MCF 10A (cell line): ENCODE measurements at regions not wholly inside any gene's neighbourhood (a gene's known extent, or its start where the extent isn't known, plus 50 kb on each side); places are given as distances from the start of the nearest gene placed in this dataset.

ENCODE experiments used
- BruUV-seq: library from RNA; stranded (reverse); fragments of 400-500 nt; replicated peaks from 2 replicates; lab custom pipeline; 2021; lab: Mats Ljungman, UMichigan
- CTCF ChIA-PET: fragments of 300-600 bp; sonication (Branson Sonifier 250); formaldehyde crosslinking; extraction: SDS; loops from one replicate; lab custom pipeline; 2021; ENCODE audit warnings: antibody characterized with exemption, inconsistent platforms; lab: Yijun Ruan, JAX
- POLR2A ChIA-PET: fragments of 300-600, 350-650 bp; sonication (Branson Sonifier 250); formaldehyde crosslinking; extraction: SDS; loops from one replicate; lab custom pipeline; 2020; ENCODE audit warnings: antibody characterized with exemption, inconsistent platforms; lab: Yijun Ruan, JAX
- DNase-seq: peaks from one replicate; pipeline ENCODE4 v3.0.0-alpha.2; 2018; ENCODE audit not compliant: unreplicated experiment
- H3K27ac Mint-ChIP-seq: one replicate; pipeline ENCODE4 v1.8.0; 2022; ENCODE audit warnings: mild to moderate bottlenecking, low read depth, mixed read lengths; ENCODE audit not compliant: unreplicated experiment
- H3K27me3 Mint-ChIP-seq: one replicate; pipeline ENCODE4 v1.8.0; 2022; ENCODE audit warnings: mixed read lengths; ENCODE audit not compliant: insufficient read depth, unreplicated experiment
- H3K36me3 Mint-ChIP-seq: one replicate; pipeline ENCODE4 v1.8.0; 2022; ENCODE audit warnings: mild to moderate bottlenecking, moderate library complexity, mixed read lengths; ENCODE audit not compliant: insufficient read depth, unreplicated experiment
- H3K4me1 Mint-ChIP-seq: one replicate; pipeline ENCODE4 v1.8.0; 2022; ENCODE audit warnings: mixed read lengths; ENCODE audit not compliant: insufficient read depth, unreplicated experiment
- H3K4me3 Mint-ChIP-seq: one replicate; pipeline ENCODE4 v1.8.0; 2022; ENCODE audit warnings: mild to moderate bottlenecking, moderate library complexity, mixed read lengths; ENCODE audit not compliant: unreplicated experiment
- H3K9me3 Mint-ChIP-seq: one replicate; pipeline ENCODE4 v1.8.0; 2022; ENCODE audit warnings: mixed read lengths; ENCODE audit not compliant: unreplicated experiment
- CTCF ChIP-seq: fragments of 200-600 bp; IDR thresholded peaks from one replicate; pipeline ENCODE4 v1.8.0; 2022; ENCODE audit warnings: antibody characterized with exemption, mild to moderate bottlenecking; ENCODE audit not compliant: unreplicated experiment
- intact Hi-C: fragments of 100-400 bp; cut with micrococcal nuclease; formaldehyde crosslinking; loops from 2 replicates; pipeline ENCODE4 v1.14.1; 2022

- POLR2A ChIA-PET = interaction anchor here (0.7 to 1.3 kb wide), 4 partner anchors 8 to 371 kb away, joined by 3 to 4 read pairs (median 3); no protein-coding TSS in a partner anchor
- CTCF ChIA-PET = interaction anchor here (0.6 to 2.2 kb wide), 7 partner anchors 9 to 1795 kb away, joined by 3 to 7 read pairs (median 4); no protein-coding TSS in a partner anchor
- intact Hi-C loops = no loop called here
- no TSS peak for BruUV-seq
- no peak overlapping the region for H3K27ac Mint-ChIP-seq
- H3K9me3 Mint-ChIP-seq = no peaks in the 10 kb centered on the region
- no peak for DNase-seq
- H3K4me1 Mint-ChIP-seq = no peaks in the 10 kb centered on the region
- H3K36me3 Mint-ChIP-seq = no peaks in the 10 kb centered on the region
- no peak overlapping the region for H3K4me3 Mint-ChIP-seq
- no peaks in the 10 kb centered on the region for H3K27me3 Mint-ChIP-seq
- TF ChIP-seq CTCF = no peak
Measured at GRCh38 chr5:145708169-145708568, 127.0 kb downstream of the PRELID2 start.

- H3K27me3 Mint-ChIP-seq = no peaks in the 10 kb centered on the region
- no TSS peak for BruUV-seq
- POLR2A ChIA-PET = interaction anchor here (1.6 kb wide), 1 partner anchor 9 kb away, joined by 6 read pairs; no protein-coding TSS in a partner anchor
- H3K4me1 Mint-ChIP-seq = no peaks in the 10 kb centered on the region
- DNase-seq = no peak
- no peaks in the 10 kb centered on the region for H3K9me3 Mint-ChIP-seq
- H3K27ac Mint-ChIP-seq = no peak overlapping the region
- CTCF ChIA-PET = interaction anchor here (0.6 to 3.9 kb wide), 8 partner anchors 20 to 350 kb away, joined by 3 to 26 read pairs (median 3); partner anchors contain the start of gene PRELID2
- H3K4me3 Mint-ChIP-seq = no peak overlapping the region
- no peaks in the 10 kb centered on the region for H3K36me3 Mint-ChIP-seq
- intact Hi-C loops = no loop called here
- TF ChIP-seq CTCF = no peak
Measured at GRCh38 chr5:145704724-145705123, 130.4 kb downstream of the PRELID2 start.

GRCh38 chr5:145703856-145704255 lies 131.3 kb downstream of the PRELID2 start:
- Mint-ChIP-seq H3K27ac (no peak overlapping the region), H3K4me1 (no peaks in the 10 kb centered on the region), H3K36me3 (no peaks in the 10 kb centered on the region), H3K4me3 (no peak overlapping the region), H3K9me3 (no peaks in the 10 kb centered on the region), H3K27me3 (no peaks in the 10 kb centered on the region)
- ChIA-PET POLR2A (no interaction called here), CTCF (interaction anchor here (0.6 to 3.9 kb wide), 8 partner anchors 9 to 465 kb away, joined by 3 to 26 read pairs (median 3); no protein-coding TSS in a partner anchor)
- intact Hi-C loops = no loop called here
- no TSS peak for BruUV-seq
- TF ChIP-seq CTCF = no peak
- no peak for DNase-seq

- H3K27me3 Mint-ChIP-seq = no peaks in the 10 kb centered on the region
- BruUV-seq = no TSS peak
- no peak overlapping the region for H3K27ac Mint-ChIP-seq
- no peaks in the 10 kb centered on the region for H3K9me3 Mint-ChIP-seq
- intact Hi-C loops = no loop called here
- ChIA-PET POLR2A (interaction anchor here (0.6 kb wide), 1 partner anchor 237 kb away, joined by 3 read pairs; no protein-coding TSS in a partner anchor), CTCF (interaction anchor here (0.6 to 3.9 kb wide), 9 partner anchors 9 to 467 kb away, joined by 3 to 26 read pairs (median 4); no protein-coding TSS in a partner anchor)
- H3K36me3 Mint-ChIP-seq = no peaks in the 10 kb centered on the region
- H3K4me1 Mint-ChIP-seq = no peaks in the 10 kb centered on the region
- DNase-seq = no peak
- H3K4me3 Mint-ChIP-seq = no peak overlapping the region
- TF ChIP-seq CTCF = peak; percentile 33
Measured at GRCh38 chr5:145701404-145701803, 133.7 kb downstream of the PRELID2 start.
